Right lobe of liver (tissue), 6 donors: ENCODE measurements at regions not wholly inside any gene's neighbourhood (a gene's known extent, or its start where the extent isn't known, plus 50 kb on each side); places are given as distances from the start of the nearest gene placed in this dataset.

Source experiments
- ATAC-seq, 4 donors: fragments of 200-7000 bp; cut with Tn5 transposase; one replicate each; pipeline ENCODE4 v1.9.1; 2020; ENCODE audit warnings: mild to moderate bottlenecking in 4 of 4, moderate library complexity in 4 of 4
- DNase-seq, 3 donors: peaks; one replicate each; pipeline ENCODE4 v3.0.0-alpha.2; 2020
- H3K27ac ChIP-seq, 3 donors: fragments of 200-600 bp; one replicate each; pipeline ENCODE4 v1.8.0; 2022
- H3K27me3 ChIP-seq, 2 donors: fragments of 200-600 bp; one replicate each; pipeline ENCODE4 v1.8.0; 2022
- H3K36me3 ChIP-seq, 4 donors: fragments of 200-600 bp; sonication (generic) in 1 of 4; one replicate each; pipeline versions ENCODE4 v1.5.1 to v1.8.0; 2017 to 2022; ENCODE audit warnings: control low read depth in 1 of 4
- H3K4me1 ChIP-seq, 4 donors: fragments of 200-600 bp; sonication (generic) in 1 of 4; one replicate each; pipeline versions ENCODE4 v1.5.1 to v1.8.0; 2017 to 2022; ENCODE audit warnings: control low read depth in 1 of 4
- H3K4me3 ChIP-seq, 3 donors: fragments of 200-600 bp; one replicate each; pipeline ENCODE4 v1.8.0; 2022
- H3K9me3 ChIP-seq, 4 donors: fragments of 200-600 bp; sonication (generic) in 1 of 4; one replicate each; pipeline versions ENCODE4 v1.5.1 to v1.8.0; 2017 to 2022; ENCODE audit warnings: control low read depth in 1 of 4
- POLR2A ChIP-seq: fragments of 450-650 bp; IDR thresholded peaks from one replicate; pipeline ENCODE4 v1.6.1; 2017; ENCODE audit warnings: antibody characterized with exemption, mild to moderate bottlenecking
- WGBS: methylation state at CpG from one replicate; pipeline ENCODE4 v1.1.6; 2018; ENCODE audit warnings: low coverage, low lambda C conversion rate; ENCODE audit not compliant: insufficient coverage; ENCODE audit errors: missing lambda C conversion rate; 5-methylcytosine and 5-hydroxymethylcytosine counted together
- intact Hi-C, 2 donors: fragments of 100-400 bp; cut with DNase I; formaldehyde crosslinking; loops; one replicate each; pipeline versions ENCODE4 v1.11.2 to v1.14.1; 2022
- TF ChIP-seq, protein P1 (sequence below), 4 donors: fragments of 200-600 bp in 3 of 4; fragments of 450-650 bp in 1 of 4; IDR thresholded peaks; one replicate each; pipeline versions ENCODE4 v1.5.1 to v1.8.0; 2016 to 2022; ENCODE audit warnings: antibody characterized with exemption in 4 of 4, mild to moderate bottlenecking in 2 of 4
- donor health status: DM: no; HTN: yes; CAD: no.
- donor health status: DM: no; HTN: no; CAD: no.
- donor health status: DM: no; HTN: no; CAD: no.
- donor health status: DM: no; HTN: yes; CAD: no.
- donor health status: DM: no; HTN: yes; CAD: no.

DNA sequence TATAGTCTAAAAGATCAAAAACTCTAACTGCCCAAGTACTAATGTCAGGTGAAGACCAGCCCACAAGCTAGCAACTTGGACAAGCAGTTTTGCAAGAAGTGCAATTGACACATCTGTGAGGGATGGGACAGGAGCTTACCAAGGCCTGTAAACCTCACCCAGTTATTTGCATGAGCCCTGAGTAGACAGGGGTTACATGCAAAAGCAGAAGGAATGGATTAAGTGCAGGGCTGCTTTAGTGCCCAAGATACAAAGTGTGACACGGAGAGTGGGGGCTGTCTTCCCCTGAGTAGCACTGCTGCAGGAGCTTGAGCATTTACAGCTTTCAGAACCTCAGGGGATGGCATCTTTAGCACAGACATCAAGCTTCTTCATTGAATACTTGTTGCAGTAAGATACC lies 286.7 kb downstream of the ELAVL2 start:
- intact Hi-C loops: no loop called here
- no peak for TF ChIP-seq POLR2A
- TF ChIP-seq, protein P1, sequence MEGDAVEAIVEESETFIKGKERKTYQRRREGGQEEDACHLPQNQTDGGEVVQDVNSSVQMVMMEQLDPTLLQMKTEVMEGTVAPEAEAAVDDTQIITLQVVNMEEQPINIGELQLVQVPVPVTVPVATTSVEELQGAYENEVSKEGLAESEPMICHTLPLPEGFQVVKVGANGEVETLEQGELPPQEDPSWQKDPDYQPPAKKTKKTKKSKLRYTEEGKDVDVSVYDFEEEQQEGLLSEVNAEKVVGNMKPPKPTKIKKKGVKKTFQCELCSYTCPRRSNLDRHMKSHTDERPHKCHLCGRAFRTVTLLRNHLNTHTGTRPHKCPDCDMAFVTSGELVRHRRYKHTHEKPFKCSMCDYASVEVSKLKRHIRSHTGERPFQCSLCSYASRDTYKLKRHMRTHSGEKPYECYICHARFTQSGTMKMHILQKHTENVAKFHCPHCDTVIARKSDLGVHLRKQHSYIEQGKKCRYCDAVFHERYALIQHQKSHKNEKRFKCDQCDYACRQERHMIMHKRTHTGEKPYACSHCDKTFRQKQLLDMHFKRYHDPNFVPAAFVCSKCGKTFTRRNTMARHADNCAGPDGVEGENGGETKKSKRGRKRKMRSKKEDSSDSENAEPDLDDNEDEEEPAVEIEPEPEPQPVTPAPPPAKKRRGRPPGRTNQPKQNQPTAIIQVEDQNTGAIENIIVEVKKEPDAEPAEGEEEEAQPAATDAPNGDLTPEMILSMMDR (IDR thresholded peaks at IDR 0.05): no peak
- Histone ChIP-seq H3K36me3 (no peaks in the 10 kb centered on the region), H3K27ac (no peak overlapping the region), H3K4me3 (no peak overlapping the region), H3K4me1 (peaks cover 0 to 6% (median 0%) of the 10 kb centered on the region in 4 donors), H3K9me3 (no peaks in the 10 kb centered on the region), H3K27me3 (no peaks in the 10 kb centered on the region)
- WGBS: no CpG with 5 or more reads among the region's 1 CpG
- no peak for DNase-seq
- ATAC-seq: no peak

DNA sequence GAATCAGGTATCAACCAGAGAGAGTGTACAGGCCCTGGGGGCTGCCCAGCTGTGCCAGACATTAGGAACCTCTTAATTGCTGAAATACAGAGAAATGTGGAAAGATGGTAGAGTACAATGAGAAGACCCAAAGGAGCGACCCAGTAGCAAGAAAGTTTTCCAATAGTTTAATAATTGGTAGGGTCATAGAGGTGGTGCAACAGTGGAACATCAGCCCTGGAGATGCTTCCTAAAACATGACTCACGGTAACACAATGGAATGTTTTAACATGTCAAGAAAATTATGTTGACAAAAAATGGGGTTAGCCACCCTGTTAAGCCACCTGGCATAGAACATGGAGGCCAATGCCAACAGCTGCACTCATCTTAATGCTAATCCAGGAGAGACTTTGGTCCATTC lies 284.1 kb downstream of the ELAVL2 start:
- no peaks in the 10 kb centered on the region for H3K9me3 ChIP-seq
- ATAC-seq: no peak
- no peak for DNase-seq
- H3K27ac ChIP-seq: no peak overlapping the region
- WGBS: 100% methylated on average over 2 of the region's 2 CpGs
- H3K27me3 ChIP-seq: no peaks in the 10 kb centered on the region
- no peak overlapping the region for H3K4me3 ChIP-seq
- peaks cover 0 to 2% (median 0%) of the 10 kb centered on the region in 4 donors for H3K4me1 ChIP-seq
- TF ChIP-seq POLR2A: no peak
- intact Hi-C loops: no loop called here
- no peaks in the 10 kb centered on the region for H3K36me3 ChIP-seq

DNA sequence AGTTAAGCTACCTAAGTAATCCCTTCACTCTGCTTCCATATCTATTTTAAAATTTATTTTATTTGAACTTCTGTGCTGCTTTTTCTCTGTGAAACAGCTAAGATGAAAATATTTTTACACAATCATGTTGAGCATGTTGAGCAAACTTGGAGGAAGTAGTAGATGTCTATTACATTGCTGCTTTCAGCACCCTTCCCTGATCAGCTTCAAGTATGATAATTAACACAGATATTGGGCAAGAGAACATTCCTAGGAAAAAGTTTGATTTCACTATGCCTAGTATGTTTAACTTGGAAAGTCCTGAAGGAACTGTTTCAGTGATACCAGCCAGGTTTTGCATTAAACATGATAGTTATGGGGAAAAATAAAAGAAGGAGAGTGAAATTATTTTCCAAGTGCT lies 283.6 kb downstream of the ELAVL2 start:
- ATAC-seq: peak in 1 of 4 donors; percentile 50
- H3K36me3 ChIP-seq: no peaks in the 10 kb centered on the region
- no peaks in the 10 kb centered on the region for H3K27me3 ChIP-seq
- H3K9me3 ChIP-seq: no peaks in the 10 kb centered on the region
- no peak for DNase-seq
- H3K27ac ChIP-seq: no peak overlapping the region
- no peak overlapping the region for H3K4me3 ChIP-seq
- H3K4me1 ChIP-seq: no peaks in the 10 kb centered on the region
- TF ChIP-seq, protein P1 (IDR thresholded peaks at IDR 0.05): no peak
- no peak for TF ChIP-seq POLR2A
- intact Hi-C loops: no loop called here

DNA sequence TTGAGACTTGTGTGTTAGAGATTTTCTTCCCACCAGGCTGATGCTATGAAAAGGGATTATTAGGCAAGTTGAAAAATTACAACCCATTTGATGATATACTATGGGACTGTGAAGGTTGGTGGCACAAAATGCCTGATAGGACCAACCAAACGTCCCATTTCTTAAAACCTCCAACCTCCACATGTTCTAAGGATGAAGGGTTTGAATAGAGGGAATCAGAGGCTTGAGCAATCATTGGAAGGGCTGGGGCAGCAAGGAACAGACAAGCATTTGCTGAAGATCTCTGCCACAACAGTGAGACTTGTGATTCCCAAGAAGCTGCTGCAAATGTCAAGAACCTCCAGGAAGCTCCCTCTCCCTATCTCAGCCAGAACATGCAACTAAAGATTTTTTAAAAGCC lies 283.1 kb downstream of the ELAVL2 start:
- no peaks in the 10 kb centered on the region for H3K9me3 ChIP-seq
- no peak for DNase-seq
- no peaks in the 10 kb centered on the region for H3K27me3 ChIP-seq
- H3K4me1 ChIP-seq: no peaks in the 10 kb centered on the region
- H3K36me3 ChIP-seq: no peaks in the 10 kb centered on the region
- WGBS: 44% methylated on average over 1 of the region's 1 CpG
- no peak overlapping the region for H3K4me3 ChIP-seq
- intact Hi-C loops: no loop called here
- no peak for ATAC-seq
- TF ChIP-seq, protein P1 (IDR thresholded peaks at IDR 0.05): no peak
- no peak for TF ChIP-seq POLR2A
- H3K27ac ChIP-seq: no peak overlapping the region

DNA sequence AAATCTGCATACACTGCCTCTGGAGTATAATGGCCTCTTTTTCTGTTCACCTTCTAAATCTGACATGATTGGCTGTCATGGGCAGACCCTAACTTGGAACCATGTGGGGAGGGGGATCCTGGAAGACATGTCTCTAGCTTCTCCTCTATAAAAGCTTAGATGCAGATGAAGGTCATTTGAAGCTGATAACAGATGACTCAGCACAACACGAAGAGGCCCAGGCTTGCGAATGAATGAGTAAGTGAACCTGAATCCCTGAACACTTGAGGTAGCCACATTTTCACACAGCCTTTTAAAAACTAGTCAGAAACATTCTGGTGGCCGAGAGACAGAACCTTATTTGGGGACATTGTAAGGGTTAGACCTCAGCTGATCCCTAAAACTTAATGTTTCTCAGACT lies 282.6 kb downstream of the ELAVL2 start:
- DNase-seq: no peak
- TF ChIP-seq, protein P1 (IDR thresholded peaks at IDR 0.05): no peak
- no peak for TF ChIP-seq POLR2A
- Histone ChIP-seq H3K4me1 (no peaks in the 10 kb centered on the region), H3K4me3 (no peak overlapping the region), H3K9me3 (no peaks in the 10 kb centered on the region), H3K27me3 (no peaks in the 10 kb centered on the region), H3K36me3 (no peaks in the 10 kb centered on the region), H3K27ac (no peak overlapping the region)
- intact Hi-C loops: no loop called here
- WGBS: 50% methylated on average over 3 of the region's 3 CpGs
- no peak for ATAC-seq
